ENCODE measurements at regions not wholly inside any gene's neighbourhood (a gene's known extent, or its start where the extent isn't known, plus 50 kb on each side); places are given as distances from the start of the nearest gene placed in this dataset.

GRCh38 chr3:775178-775880 is 317.5 kb upstream of the CNTN6 start:
- Histone ChIP-seq H4K20me1 (ENCODE audit: control insufficient read depth, insufficient read depth) (no peaks in the 10 kb centered on the region), H2AFZ (ENCODE audit: control insufficient read depth, low read depth, low read length) (no peak overlapping the region), H3K9ac (ENCODE audit: control insufficient read depth, insufficient read depth, low read length) (no peak overlapping the region), H3K36me3 (ENCODE audit: control insufficient read depth in 2 of 2, insufficient read depth in 2 of 2, low read length in 1 of 2) (no peaks in the 10 kb centered on the region), H3K4me3 (no peak overlapping the region), H3K4me2 (ENCODE audit: control insufficient read depth, insufficient read depth) (no peak overlapping the region), H3K79me2 (ENCODE audit: control insufficient read depth, insufficient read depth, low read length) (no peaks in the 10 kb centered on the region), H3K27ac (ENCODE audit: control insufficient read depth, insufficient read depth) (no peak overlapping the region), H3K4me1 (ENCODE audit: control insufficient read depth, insufficient read depth, low read length) (no peaks in the 10 kb centered on the region), H3K9me3 (replicated peaks; ENCODE audit: control insufficient read depth, insufficient read depth, low read length) (no peaks in the 10 kb centered on the region), H3K27me3 (replicated peaks in 1 of 2; ENCODE audit: control insufficient read depth in 2 of 2, insufficient read depth in 2 of 2, low read length in 1 of 2) (no peaks in the 10 kb centered on the region)
- SMC1A ChIA-PET (ENCODE audit: uncharacterized antibody, unreplicated experiment): interaction anchor here (0.7 to 1.5 kb wide), 3 partner anchors 9 to 357 kb away, joined by 3 read pairs; no protein-coding TSS in a partner anchor
- TF ChIP-seq, protein P1, sequence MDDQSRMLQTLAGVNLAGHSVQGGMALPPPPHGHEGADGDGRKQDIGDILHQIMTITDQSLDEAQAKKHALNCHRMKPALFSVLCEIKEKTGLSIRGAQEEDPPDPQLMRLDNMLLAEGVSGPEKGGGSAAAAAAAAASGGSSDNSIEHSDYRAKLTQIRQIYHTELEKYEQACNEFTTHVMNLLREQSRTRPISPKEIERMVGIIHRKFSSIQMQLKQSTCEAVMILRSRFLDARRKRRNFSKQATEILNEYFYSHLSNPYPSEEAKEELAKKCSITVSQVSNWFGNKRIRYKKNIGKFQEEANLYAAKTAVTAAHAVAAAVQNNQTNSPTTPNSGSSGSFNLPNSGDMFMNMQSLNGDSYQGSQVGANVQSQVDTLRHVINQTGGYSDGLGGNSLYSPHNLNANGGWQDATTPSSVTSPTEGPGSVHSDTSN (IDR thresholded peaks at IDR 0.05; ENCODE audit: insufficient replicate concordance, low read depth, low read length): no peak
- TF ChIP-seq ATF7 (IDR thresholded peaks at IDR 0.05; ENCODE audit: low read depth): 0 out of 2 replicates have a peak, but pooled peaks have one; percentile 8
- in situ Hi-C loops (cut with MboI) (no loop called here), intact Hi-C loops (cut with micrococcal nuclease; ENCODE audit: unreplicated experiment) (no loop called here)
- DNase-seq (ENCODE audit: low read depth, low spot score) (no peak), FAIRE-seq (no peak), ATAC-seq (peak; percentile 87)
- BruUV-seq (replicated peaks): no TSS peak
- POLR2A ChIA-PET: no interaction called here
- CTCF ChIA-PET: interaction anchor here (1.2 kb wide), 1 partner anchor 22 kb away, joined by 3 read pairs; no protein-coding TSS in a partner anchor
- 45% methylated on average over 6 of the region's 6 CpGs for WGBS (ENCODE audit: insufficient coverage, insufficient replicate concordance, low lambda C conversion rate, missing lambda C conversion rate)
- RAD21 ChIA-PET (ENCODE audit: unreplicated experiment): no interaction called here

- no peak overlapping the region for H3K4me3 ChIP-seq
- H3K9me3 ChIP-seq (replicated peaks; ENCODE audit: control insufficient read depth, insufficient read depth, low read length): no peaks in the 10 kb centered on the region
- no peaks in the 10 kb centered on the region for H3K27me3 ChIP-seq (replicated peaks in 1 of 2; ENCODE audit: control insufficient read depth in 2 of 2, insufficient read depth in 2 of 2, low read length in 1 of 2)
- no peak for TF ChIP-seq ZNF622 (IDR thresholded peaks at IDR 0.05)
- peak; percentile 67 for TF ChIP-seq MTA2 (IDR thresholded peaks at IDR 0.05; ENCODE audit: low read depth)
- TF ChIP-seq PKNOX1 (IDR thresholded peaks at IDR 0.05): peak; percentile 34; the same call in 1 of the 2 replicates
- RAD21 ChIA-PET (ENCODE audit: unreplicated experiment): no interaction called here
- no peak overlapping the region for H3K4me2 ChIP-seq (ENCODE audit: control insufficient read depth, insufficient read depth)
- intact Hi-C loops (cut with micrococcal nuclease; ENCODE audit: unreplicated experiment) (no loop called here), in situ Hi-C loops (cut with MboI) (no loop called here)
- WGBS (ENCODE audit: insufficient coverage, insufficient replicate concordance, low lambda C conversion rate, missing lambda C conversion rate): 50% methylated on average over 3 of the region's 3 CpGs
- BruUV-seq (replicated peaks): no TSS peak
- no peaks in the 10 kb centered on the region for H4K20me1 ChIP-seq (ENCODE audit: control insufficient read depth, insufficient read depth)
- H3K79me2 ChIP-seq (ENCODE audit: control insufficient read depth, insufficient read depth, low read length): no peaks in the 10 kb centered on the region
- POLR2A ChIA-PET: no interaction called here
- no peak overlapping the region for H3K27ac ChIP-seq (ENCODE audit: control insufficient read depth, insufficient read depth)
- no peak overlapping the region for H2AFZ ChIP-seq (ENCODE audit: control insufficient read depth, low read depth, low read length)
- no peaks in the 10 kb centered on the region for H3K4me1 ChIP-seq (ENCODE audit: control insufficient read depth, insufficient read depth, low read length)
- FAIRE-seq: no peak
- SMC1A ChIA-PET (ENCODE audit: uncharacterized antibody, unreplicated experiment): no interaction called here
- H3K36me3 ChIP-seq (ENCODE audit: control insufficient read depth in 2 of 2, insufficient read depth in 2 of 2, low read length in 1 of 2): no peaks in the 10 kb centered on the region
- H3K9ac ChIP-seq (ENCODE audit: control insufficient read depth, insufficient read depth, low read length): no peak overlapping the region
- ATAC-seq: peak; percentile 69
- no peak for DNase-seq (ENCODE audit: low read depth, low spot score)
- CTCF ChIA-PET: no interaction called here
Measured at GRCh38 chr3:780505-780904, 312.3 kb upstream of the CNTN6 start.

All from GM12878 (cell line).